ENCODE measurements at regions not wholly inside any gene's neighbourhood (a gene's known extent, or its start where the extent isn't known, plus 50 kb on each side); places are given as distances from the start of the nearest gene placed in this dataset.

GRCh38 chr13:97858161-97858560, 95.3 kb upstream of the IPO5 start:
- Histone ChIP-seq H3K4me1 (ENCODE audit: insufficient read depth, low read length) (peaks cover 20% of the 10 kb centered on the region), H3K4me2 (ENCODE audit: low read depth, low read length) (no peak overlapping the region), H3K79me2 (ENCODE audit: insufficient read depth, low read length) (no peaks in the 10 kb centered on the region), H3K36me3 (replicated peaks in 1 of 2; ENCODE audit: control insufficient read depth in 1 of 2, insufficient read depth in 2 of 2, low read length in 2 of 2) (no peaks in the 10 kb centered on the region), H3K27me3 (ENCODE audit: control insufficient read depth in 1 of 2, insufficient read depth in 2 of 2, low read length in 2 of 2) (peaks cover 0 to 24% of the 10 kb centered on the region in 2 experiments; a peak in 3 of 5 replicates), H3K9ac (ENCODE audit: insufficient read depth, low read depth, low read length) (no peak overlapping the region), H4K20me1 (ENCODE audit: insufficient read depth, low read length) (no peaks in the 10 kb centered on the region), H2AFZ (ENCODE audit: low read length) (no peak overlapping the region), H3K27ac (ENCODE audit: extremely low read length, insufficient read depth, low read length) (no peak overlapping the region), H3K9me3 (ENCODE audit: low read length) (no peaks in the 10 kb centered on the region), H3K4me3 (replicated peaks in 1 of 3; ENCODE audit: insufficient read depth in 1 of 3, low read depth in 2 of 3, low read length in 3 of 3) (no peak overlapping the region)
- ChIA-PET POLR2A (no interaction called here), CTCF (ENCODE audit: low intra/inter-chr PET ratio, low total read pairs) (no interaction called here)
- TF ChIP-seq SNRNP70 (IDR thresholded peaks at IDR 0.05; ENCODE audit: low read depth, low read length) (no peak), SCMH1 (CRISPR knock-in tag; IDR thresholded peaks at IDR 0.05; ENCODE audit: borderline replicate concordance) (no peak), SMAD3 (CRISPR knock-in tag; IDR thresholded peaks at IDR 0.05) (no peak), ZBTB38 (CRISPR knock-in tag; IDR thresholded peaks at IDR 0.05) (no peak), HCFC1 (IDR thresholded peaks at IDR 0.05; ENCODE audit: low read depth, low read length) (no peak), ZC3H4 (CRISPR knock-in tag; IDR thresholded peaks at IDR 0.05; ENCODE audit: borderline replicate concordance) (no peak), ZSCAN29 (CRISPR knock-in tag; conservative IDR thresholded peaks at IDR 0.05) (no peak), ZNF383 (CRISPR knock-in tag; IDR thresholded peaks at IDR 0.05; ENCODE audit: borderline replicate concordance) (no peak), ZNF235 (CRISPR knock-in tag; IDR thresholded peaks at IDR 0.05; ENCODE audit: borderline replicate concordance) (no peak), ZNF766 (CRISPR knock-in tag; IDR thresholded peaks at IDR 0.05; ENCODE audit: borderline replicate concordance) (no peak), RFX1 (IDR thresholded peaks at IDR 0.05) (no peak), ZNF563 (CRISPR knock-in tag; IDR thresholded peaks at IDR 0.05) (no peak), ZNF737 (CRISPR knock-in tag; IDR thresholded peaks at IDR 0.05; ENCODE audit: borderline replicate concordance) (no peak), CHD4 (IDR thresholded peaks at IDR 0.05; ENCODE audit: borderline replicate concordance, low read length) (no peak), ZNF773 (CRISPR knock-in tag; IDR thresholded peaks at IDR 0.05; ENCODE audit: borderline replicate concordance) (no peak), AHDC1 (CRISPR knock-in tag; IDR thresholded peaks at IDR 0.05; ENCODE audit: borderline replicate concordance) (no peak)
- TF ChIP-seq, protein P1, sequence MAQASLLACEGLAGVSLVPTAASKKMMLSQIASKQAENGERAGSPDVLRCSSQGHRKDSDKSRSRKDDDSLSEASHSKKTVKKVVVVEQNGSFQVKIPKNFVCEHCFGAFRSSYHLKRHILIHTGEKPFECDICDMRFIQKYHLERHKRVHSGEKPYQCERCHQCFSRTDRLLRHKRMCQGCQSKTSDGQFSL (CRISPR knock-in tag; IDR thresholded peaks at IDR 0.05) = no peak
- ATAC-seq (no peak), DNase-seq (ENCODE audit: low spot score) (no peak), FAIRE-seq (no peak)
- in situ Hi-C loops (cut with HindIII; ENCODE audit: extremely low pct_ligation_motif_present, low pct_unique_long_range_greater_than_20kb) (loop anchor here (10.0 to 25.0 kb wide), 3 partner anchors 237 to 804 kb away; no protein-coding TSS in a partner anchor), intact Hi-C loops (cut with micrococcal nuclease; ENCODE audit: unreplicated experiment) (loop anchor here (5.0 to 10.0 kb wide), 6 partner anchors 54 to 589 kb away; partner anchors contain the start of gene FARP1)
- 20% methylated on average over 2 of the region's 2 CpGs for WGBS (ENCODE audit: low lambda C conversion rate)
- BruUV-seq (replicated peaks) = no TSS peak
